GM13977 (cell line): ENCODE measurements at regions not wholly inside any gene's neighbourhood (a gene's known extent, or its start where the extent isn't known, plus 50 kb on each side); places are given as distances from the start of the nearest gene placed in this dataset.
A peak's percentile ranks its signal among the peaks of the same experiment; 100 is the strongest.
"Not testable (repeated sequence)": the region's sequence is repeated elsewhere in the genome, so short reads cannot be mapped to it uniquely, and the experiment has no call there.

Experiments
- DNase-seq: peaks from one replicate; pipeline ENCODE4 v3.0.0; 2012; ENCODE audit warnings: low spot score
- CTCF ChIP-seq: IDR thresholded peaks from 2 replicates; pipeline ENCODE4 v1.5.1; 2012; ENCODE audit warnings: mild to moderate bottlenecking, control low read depth; ENCODE audit not compliant: insufficient read depth; ENCODE audit errors: extremely low read depth, missing control alignments
- in situ Hi-C: fragments of 300-500 bp; cut with MboI; formaldehyde crosslinking; loops from one replicate; pipeline ENCODE4 v1.12.0; 2022; ENCODE audit warnings: low sequenced_read_pairs, low pct_unique_long_range_greater_than_20kb, mixed read lengths, inconsistent platforms; ENCODE audit not compliant: unreplicated experiment

GRCh38 chr1:168466714-168467131 is 77.1 kb downstream of the XCL2 start:
- DNase-seq: peak; percentile 28
- no peak for TF ChIP-seq CTCF
- in situ Hi-C loops: no loop called here

- peak; percentile 42 for DNase-seq
- in situ Hi-C loops: no loop called here
- TF ChIP-seq CTCF: no peak
These were observed 77.6 kb downstream of the XCL2 start for GRCh38 chr1:168466092-168466713.

GRCh38 chr1:168461108-168461507 is 82.7 kb downstream of the XCL2 start:
- DNase-seq, in situ Hi-C loops: not testable (repeated sequence)

GRCh38 chr1:168457296-168457695 is 86.5 kb downstream of the XCL2 start:
- in situ Hi-C loops: not testable (repeated sequence)

GRCh38 chr1:168455764-168456163 is 88.0 kb downstream of the XCL2 start:
- in situ Hi-C loops: no loop called here
- no peak for DNase-seq
- TF ChIP-seq CTCF: no peak

More at GRCh38 chr1:168457296-168457695, 86.5 kb downstream of the XCL2 start:
- DNase-seq: not testable (repeated sequence)

- no peak for TF ChIP-seq CTCF
- no peak for DNase-seq
- in situ Hi-C loops: no loop called here
These were observed 89.5 kb downstream of the XCL2 start for GRCh38 chr1:168454211-168454815.

GRCh38 chr1:168453056-168453455 is 90.7 kb downstream of the XCL2 start:
- in situ Hi-C loops: no loop called here
- no peak for DNase-seq
- TF ChIP-seq CTCF: no peak
